ENCODE measurements at regions not wholly inside any gene's neighbourhood (a gene's known extent, or its start where the extent isn't known, plus 50 kb on each side); places are given as distances from the start of the nearest gene placed in this dataset.

DNA sequence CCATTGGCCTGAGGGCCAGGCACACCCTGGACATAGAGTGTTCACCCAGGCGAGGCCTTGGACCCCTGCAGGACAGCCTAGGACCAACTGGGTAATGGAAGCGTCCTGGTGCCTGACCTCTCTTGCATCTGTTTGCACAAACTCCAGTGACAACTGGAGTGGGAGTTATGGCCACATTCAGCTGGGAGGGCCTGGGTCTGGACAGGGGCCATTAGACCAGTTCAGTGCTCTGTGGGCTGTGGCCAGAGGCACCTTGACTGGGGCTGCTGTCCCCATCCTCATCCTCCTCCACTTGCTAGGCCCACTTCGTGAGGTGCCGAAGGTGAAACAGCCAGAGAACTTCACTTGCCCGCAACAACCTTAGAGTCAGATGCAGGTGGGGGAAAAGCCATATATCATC, 372.7 kb upstream of the IRX1 start:
- no peak for DNase-seq (ENCODE audit: low read depth in 2 of 2)

DNA sequence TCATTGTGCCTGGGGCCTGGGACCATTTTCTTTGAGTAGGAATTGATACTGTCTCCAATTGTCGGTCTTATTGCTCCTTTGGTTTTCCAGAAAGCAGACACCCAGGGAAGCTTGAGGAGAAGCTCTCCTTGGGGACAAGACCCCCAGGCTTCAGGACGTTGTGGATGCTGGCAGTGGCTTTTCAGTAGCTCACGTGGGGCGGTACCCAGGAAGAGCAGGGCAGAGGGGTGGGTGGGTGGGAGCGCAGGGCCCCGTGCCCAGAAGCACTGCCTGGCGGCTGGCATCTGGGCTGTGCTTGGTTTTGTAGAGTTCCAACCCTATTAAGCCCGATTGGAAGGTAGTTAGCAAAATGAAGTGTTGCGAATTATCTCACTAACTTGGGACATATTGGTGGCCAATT, 374.2 kb upstream of the IRX1 start:
- no peak for DNase-seq (ENCODE audit: low read depth in 2 of 2)

DNA sequence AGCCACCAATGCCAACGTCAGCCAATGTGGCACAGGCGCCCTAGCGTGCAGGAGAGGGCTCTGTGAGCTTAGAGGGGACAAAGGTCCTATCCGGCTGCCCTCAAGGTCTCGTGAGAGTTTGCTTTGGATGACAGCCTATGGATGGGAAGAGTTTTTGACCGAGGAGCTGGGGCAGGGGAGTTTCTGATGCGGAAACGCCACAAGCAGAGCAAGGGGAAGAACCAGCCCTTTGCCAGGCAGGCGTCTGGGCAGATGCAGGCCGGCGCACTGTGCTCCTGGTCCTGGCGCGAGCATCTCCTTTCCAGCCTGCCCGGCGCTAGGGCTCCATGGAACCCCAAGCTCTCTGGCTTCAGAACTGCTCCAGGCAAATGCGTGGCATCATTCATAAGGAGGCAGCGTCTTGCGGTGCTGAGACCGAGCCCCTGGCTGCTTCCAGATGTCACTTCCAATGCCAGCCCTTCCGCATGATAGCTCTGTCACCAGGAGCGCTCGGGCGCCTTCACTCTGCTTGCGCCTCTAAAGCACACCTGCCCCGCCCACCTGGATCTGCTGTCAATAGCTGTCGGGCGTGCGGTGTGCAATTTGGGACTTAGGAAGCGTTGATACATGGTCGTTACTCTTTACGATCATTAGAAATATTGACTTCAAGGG, 374.9 kb upstream of the IRX1 start:
- DNase-seq (ENCODE audit: low read depth in 2 of 2) = no peak

DNA sequence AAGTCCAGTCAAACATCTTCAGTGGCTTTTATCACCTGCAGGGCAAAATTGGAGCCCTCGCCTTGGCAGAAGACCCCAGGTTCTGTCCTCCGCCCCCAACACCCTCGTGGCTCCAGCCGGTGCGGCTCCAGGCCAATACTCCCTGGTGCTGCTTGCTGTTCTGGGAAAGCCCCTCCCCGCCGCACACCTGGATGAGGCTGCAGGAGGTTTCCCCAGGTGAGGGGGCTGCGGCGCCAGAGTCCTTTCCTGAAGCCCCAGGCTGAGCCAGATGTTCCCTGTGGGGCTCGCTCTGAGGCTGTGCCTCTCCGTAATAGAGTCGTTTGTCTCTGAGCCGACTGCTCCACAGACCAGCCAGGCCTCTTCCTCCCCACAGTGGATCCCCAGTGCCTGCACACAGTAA, 375.4 kb upstream of the IRX1 start:
- no peak for DNase-seq (ENCODE audit: low read depth in 2 of 2)

DNA sequence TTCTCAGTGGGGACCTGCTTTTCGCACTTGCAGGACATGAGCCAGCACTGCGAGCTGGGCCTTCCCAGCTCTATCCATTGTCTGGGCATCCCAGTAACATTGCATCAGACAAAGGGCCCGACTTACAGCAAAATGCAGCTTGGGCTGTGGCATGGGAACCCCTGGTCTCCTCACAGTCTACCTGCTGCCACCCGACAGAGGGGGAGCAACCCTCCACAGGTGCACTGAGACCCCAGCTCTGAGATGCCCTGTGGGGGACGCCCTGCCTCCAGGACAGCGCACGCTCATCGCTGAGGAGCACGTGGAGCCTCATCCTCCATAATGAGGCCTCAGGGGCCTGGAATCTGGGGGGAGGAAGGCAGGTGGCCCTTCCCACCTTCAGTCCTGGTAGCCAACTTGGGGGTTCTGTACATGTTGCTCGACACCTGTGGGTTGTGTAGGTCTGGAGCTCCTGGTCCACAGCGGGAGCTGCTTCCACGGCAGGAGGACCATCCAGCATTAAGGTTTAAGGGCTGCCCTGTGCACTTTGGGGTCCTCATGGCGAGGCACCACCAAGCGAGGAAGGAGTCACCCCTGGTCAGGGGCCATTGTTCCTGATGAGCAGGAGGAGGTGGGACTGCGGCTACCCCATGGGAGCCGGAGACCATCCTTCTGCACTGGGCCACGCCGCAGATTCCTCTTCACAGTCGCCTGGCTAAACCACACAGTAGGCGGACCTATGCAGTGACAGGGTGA, 376.5 kb upstream of the IRX1 start:
- DNase-seq (ENCODE audit: low read depth in 2 of 2) = no peak

DNA sequence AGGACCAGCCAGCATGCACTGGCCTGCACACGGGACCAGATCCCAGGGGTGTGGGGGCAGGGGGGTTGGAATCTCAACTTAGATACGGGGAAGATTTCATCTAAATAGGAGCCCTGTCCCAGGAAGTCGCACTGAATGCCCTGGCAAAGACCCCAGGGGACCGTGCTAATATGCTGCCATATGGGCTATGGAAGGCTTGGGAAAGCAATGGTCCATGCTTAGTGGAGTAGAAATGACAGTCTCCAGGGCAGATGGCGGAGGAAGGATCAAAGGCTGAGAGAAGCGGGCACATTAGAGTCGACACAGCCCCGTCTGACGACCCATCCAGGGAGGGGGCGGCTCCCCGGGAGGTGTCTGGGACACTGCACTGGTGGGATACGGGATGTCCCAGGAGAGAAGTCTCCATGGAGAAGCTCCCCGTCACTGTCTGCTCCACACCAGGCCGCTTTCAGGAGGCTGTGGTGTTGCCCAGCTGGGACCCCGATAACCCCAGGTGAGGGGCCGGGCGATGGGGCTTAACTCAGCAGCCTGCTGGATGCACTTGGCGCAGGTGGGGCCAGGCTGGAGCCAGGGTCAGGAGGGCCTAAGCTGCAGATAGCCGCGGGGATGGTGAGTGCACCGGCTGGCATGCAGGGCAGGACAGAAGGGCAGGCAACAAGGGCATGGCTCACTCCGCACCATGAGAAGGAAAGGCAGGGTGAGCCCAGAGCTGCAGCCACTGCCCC, 377.7 kb upstream of the IRX1 start:
- no peak for DNase-seq (ENCODE audit: low read depth in 2 of 2)

DNA sequence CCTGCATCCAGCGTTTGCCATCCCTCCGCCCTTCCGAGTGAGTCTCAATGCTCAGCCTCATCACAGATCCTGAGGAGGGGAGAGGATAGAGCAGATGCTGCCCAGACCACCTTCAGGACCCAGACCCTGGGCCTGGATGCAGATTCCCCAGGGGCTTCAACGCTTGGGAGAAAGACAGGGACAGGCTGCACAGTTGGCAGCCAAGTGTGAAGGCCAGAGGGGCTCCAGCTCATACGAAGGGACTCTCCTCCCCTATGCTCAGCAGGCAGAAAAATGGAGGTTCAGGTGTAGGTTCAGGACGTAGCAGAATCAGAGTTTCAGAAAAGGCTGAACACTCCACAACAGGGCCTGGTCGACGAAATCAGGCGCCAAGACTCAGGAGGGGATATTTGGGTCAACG, 378.5 kb upstream of the IRX1 start:
- no peak for DNase-seq (ENCODE audit: low read depth in 2 of 2)

DNA sequence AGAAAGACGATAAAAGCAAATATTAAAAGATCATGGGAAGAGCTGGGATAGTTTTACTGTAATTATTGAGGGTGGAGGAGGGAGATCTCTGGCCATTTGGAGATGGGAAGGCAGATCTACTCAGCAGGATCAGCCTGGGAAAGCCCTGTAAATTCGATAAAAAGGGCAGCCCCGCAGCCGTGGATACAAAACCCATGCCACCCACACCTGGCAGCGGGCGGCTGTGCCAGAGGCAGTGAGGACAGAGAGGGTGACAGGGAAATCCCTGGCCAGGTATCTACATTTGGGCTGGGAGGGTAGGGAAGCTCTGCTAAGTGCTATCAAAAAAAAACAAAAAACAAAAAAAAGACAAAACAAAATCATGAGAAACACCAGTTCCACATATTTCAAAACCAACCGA, 379.2 kb upstream of the IRX1 start:
- DNase-seq (ENCODE audit: low read depth in 2 of 2) = no peak

DNA sequence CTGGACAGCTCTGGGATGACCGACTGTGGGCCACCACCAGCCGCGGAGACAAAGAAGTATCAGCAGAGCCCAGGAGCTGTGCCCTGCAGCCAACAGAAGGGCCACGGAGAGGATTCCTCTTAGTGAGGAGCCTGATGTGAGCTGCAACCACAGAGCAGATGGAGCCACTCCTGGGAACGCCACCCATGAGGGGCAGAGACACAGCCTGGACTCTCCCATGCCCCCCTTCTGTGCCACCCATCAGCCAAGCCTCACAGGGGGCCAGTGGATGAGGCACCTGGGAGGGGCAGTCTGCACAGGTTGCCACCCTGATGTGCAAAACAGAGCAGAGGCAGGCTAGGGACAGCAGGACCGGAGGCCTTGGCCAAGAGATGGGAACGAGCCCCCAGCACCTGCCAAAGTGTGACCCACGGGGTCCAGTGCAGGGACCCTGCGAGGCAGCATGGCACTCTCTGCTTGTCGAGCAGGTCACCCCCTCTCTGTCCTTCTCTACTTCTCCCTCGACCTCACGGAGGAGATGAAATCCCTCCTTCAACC, 380.7 kb upstream of the IRX1 start:
- no peak for DNase-seq (ENCODE audit: low read depth in 2 of 2)

DNA sequence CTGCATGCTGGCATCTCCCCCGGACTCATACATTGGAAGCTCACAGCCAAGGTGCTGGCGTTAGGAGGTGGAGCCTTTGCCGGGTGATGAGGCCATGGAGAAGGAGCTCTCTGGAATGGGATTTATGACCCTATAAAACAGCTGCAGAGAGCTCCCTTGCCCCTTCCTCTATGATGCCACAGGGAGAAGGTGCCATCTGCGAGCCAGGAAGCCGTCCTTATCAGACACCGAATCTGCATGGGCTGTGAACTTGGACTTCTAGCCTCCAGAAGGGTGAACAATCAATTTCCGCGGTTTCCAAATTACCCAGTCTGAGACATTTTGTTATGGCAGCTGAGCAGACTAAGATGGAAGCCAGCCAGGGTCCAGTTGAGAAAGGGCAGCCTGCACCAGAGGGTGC, 381.2 kb upstream of the IRX1 start:
- no peak for DNase-seq (ENCODE audit: low read depth in 2 of 2)

DNA sequence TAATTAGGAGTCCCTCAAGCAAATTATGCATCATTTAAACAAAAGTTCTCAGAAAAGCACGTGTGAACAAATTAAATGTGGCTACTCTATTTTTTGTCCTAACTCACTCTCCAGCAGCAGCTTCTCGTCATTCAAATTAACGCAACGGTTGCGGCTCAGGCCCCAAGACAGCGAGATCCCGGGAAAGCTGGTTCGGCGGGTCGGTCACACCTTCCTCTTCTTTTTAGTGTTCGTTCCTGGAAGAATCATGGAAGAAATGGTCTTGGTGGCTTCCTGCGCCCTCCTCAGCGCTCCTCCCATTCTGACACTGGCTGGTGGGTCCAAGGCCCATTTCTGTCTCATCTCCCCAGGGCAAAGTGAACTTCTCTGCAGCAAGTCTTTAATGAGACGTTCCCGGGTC, 382.8 kb upstream of the IRX1 start:
- no peak for DNase-seq (ENCODE audit: low read depth in 2 of 2)

DNA sequence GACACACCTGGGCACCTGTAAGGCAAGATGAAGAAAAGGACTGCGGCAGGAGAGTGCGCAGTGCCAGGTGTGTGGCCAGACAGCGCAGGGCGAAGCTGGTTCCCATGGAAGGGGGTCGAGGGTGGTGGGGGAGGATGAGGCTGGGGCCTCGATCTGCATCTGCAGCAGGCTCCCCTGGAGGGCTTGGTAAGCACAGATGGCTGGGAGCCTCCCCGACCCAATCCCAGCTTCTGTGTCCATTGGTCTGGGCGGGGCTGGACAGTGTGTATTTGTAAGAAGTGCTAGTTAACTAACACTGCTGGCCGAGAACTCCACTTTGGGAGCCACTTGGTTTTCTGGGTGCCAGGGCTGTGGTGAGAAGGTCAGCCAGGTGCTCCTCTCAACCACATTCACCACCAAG, 385.1 kb upstream of the IRX1 start:
- no peak for DNase-seq (ENCODE audit: low read depth in 2 of 2)

DNA sequence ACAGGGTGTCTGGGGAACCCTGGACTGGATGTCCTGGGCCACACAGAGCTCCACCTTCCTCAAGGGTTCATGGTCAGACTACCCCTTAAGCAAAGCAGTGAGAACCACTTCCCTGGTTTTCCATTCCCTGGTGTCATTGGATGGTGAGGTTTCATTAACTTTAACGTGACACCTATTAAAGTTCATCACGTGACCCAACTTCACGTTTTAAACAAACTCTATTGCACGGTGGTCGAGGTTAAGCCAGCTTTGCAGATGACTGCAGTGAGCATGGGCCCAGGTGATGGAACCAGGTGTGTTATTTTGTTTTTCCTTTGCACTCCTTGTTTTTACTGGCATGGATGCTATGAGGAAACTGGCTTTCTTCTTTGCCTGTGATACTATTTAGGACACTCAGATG, 385.7 kb upstream of the IRX1 start:
- DNase-seq (ENCODE audit: low read depth in 2 of 2) = no peak

DNA sequence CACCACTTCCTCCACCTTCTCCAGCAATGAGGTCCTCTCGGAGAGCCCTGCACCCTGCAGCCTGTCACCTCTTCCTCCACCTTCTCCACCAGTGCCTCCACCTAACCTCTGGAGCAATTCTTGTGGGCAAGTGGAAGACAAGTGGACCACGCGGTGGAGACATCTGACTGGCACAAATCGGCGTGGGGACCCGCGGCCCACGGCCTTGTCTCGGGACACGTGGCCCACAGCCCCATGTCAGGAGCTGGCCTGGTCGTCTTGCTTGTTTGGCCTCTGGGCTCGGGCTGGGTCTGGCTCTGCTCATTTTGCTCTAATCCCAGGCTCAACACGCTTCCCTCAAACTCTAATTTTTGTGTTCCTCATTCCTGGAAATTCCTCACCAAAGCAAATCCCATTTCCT, 393.1 kb upstream of the IRX1 start:
- DNase-seq (ENCODE audit: low read depth in 2 of 2) = no peak

DNA sequence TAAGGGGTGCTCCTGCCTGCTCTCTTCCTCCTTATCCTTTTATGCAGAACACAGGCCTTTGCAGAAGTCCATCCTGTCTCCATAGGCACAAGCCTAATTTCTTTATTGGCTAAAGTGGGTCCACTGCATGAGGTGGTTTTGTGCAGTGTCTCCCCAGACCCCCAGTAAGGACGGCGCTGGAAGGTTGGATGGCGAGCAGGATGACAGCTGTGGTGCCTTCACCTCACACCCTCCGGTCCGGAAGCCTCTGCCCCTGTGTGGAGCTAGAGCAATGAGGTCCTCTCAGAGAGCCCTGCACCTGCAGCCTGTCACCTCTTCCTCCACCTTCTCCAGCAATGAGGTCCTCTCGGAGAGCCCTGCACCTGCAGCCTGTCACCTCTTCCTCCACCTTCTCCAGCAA, 393.7 kb upstream of the IRX1 start:
- DNase-seq (ENCODE audit: low read depth in 2 of 2) = no peak

DNA sequence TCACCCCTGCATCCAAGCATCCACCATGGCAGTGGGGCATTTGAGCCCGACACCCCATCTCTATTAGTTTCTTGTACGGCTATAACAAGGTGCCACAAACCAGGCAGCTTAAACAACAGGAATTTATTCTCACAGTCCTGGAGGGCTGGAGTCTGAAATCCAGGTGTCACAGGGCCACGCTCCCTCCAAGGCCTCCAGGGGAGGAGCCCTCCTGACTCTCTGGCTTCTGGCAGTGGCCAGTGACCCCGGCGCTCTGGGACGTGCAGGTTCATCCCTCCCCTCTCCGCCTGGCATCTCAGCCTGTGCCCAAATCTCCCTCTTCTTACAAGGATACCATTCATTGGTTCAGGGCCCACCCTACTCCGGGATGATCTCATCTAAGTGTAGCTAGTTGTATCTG, 394.5 kb upstream of the IRX1 start:
- no peak for DNase-seq (ENCODE audit: low read depth in 2 of 2)

DNA sequence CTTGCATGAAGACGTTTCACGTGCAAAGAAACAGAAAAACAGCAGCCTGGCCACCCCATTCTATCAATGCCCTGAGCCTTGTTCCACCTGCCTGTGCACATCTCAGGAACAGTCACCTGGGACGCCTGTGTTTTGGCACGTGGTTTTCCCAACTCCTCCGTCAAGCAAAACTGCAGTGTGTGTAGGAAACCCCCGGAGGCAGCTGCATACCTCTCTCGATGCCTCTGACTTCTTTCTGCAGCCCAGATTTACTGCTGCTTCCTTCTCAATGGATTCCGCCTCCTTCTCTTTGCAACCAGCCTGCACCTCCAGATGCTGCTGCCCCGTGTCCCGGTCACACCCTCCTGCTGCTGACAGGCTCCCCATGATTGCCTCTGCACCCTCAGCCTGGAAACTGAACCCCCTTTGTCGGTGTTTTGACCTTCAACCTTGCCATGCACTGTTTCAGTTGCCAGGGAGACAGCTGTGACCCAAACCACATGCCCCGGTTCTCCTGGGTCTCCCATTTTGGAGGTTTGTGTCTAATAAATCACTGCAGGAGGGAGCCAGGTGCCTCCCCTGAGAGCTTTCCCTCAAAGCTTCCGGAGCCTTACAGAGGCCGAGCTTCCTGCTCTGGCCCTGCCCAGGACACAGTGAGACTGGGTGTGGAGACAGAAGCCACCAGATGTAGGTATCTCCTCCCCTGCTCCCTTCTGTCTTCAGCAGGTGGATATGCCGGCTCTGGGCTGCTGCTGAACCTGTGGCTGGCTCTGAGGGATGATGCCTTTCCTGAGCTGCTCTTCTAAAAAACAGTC, 395.5 kb upstream of the IRX1 start:
- no peak for DNase-seq (ENCODE audit: low read depth in 2 of 2)

DNA sequence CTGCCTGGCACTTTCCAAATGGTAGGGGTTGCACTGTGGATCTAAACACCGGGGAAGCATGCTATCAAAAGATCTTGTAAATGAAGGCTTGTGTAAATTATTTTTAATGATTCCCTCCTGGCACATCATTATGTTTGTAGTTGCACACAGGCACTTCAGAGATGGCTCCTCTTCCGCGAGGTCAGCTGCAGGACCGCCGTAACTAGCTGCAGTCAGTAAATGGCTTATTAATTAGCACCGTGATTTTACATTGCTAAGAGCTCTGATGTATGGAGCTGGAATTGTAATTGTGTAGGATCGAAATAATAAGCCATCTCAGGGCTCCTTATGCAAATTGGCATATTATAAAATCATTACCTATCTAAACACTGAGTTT, 397.6 kb upstream of the IRX1 start:
- DNase-seq (ENCODE audit: low read depth in 2 of 2) = no peak

DNA sequence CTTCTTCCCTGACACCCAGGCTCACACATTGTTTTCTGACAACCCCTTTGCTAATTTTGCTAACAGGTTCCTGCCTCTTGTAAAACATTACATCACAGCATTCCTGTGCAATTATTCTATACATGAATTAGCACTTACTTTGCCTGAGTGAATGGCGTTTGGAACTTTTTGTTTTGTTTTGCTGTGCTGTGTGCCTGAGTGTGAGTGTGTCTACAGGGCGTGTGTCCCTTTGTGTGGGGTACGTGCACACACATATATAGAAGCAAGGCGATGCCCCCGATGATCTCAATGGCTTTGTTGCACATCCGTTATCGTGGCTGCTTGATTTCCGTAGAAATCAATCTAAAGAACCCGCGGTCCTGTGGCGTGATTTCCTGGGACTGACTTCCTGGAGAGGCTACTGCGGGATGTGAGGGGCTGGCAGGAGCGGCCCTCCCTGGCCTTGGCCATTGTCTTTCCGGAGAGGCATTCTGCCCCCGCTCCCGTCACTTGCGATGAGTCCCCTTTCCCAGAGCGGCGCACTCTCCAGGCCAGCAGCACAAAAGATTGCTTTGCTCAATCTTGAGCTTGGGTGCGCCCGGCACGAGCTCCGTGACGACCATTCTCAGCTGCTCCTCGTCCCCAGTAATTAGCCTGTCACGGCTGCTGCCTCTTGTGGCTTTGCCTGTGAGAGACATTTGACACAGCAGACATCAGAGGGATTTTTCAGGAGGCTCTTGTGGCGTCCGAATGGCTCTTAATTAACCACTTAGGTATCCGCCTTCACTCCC, 398.1 kb upstream of the IRX1 start:
- DNase-seq (ENCODE audit: low read depth in 2 of 2) = no peak

DNA sequence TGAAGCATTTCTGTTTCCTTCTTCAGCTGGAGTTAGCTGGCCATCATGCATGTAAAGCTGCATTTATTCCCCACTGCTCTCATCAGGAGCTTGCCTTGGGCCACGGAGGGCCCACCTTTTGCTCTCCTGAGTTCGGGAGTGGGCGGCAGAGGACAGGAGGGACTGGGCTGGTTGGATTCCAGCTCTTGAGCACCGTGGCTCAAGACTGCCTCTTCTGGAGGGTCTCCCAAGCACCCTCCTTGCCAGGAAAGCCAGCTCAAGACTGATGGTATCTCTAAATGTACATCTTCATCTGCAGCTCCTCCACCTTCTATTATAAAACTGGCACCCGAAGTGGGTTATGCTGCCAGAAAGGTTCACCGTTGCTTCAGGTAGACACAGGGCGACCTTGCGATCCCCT, 399.6 kb upstream of the IRX1 start:
- DNase-seq (ENCODE audit: low read depth in 2 of 2) = no peak

DNA sequence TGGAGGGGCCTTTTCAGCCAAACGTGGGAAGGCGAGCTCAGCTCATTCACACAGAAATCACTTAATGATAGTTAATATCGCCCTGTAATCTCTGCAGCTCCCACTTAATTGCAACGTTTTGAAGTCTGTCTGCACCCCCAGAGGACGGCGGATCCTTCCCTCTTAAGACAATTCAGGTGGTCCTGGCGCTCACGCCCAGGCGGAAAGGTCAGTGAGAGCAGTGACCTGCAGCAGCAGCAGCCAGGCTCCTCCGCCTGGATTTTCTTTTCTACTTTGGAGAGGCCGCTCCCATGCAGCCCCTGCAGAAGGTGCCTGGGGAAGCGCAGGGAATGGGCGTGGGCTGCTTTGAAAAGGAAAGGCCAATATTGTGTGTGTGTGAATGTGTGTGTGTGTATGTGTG, 400.9 kb upstream of the IRX1 start:
- no peak for DNase-seq (ENCODE audit: low read depth in 2 of 2)
